ENCODE measurements at regions not wholly inside any gene's neighbourhood (a gene's known extent, or its start where the extent isn't known, plus 50 kb on each side); places are given as distances from the start of the nearest gene placed in this dataset.

DNA sequence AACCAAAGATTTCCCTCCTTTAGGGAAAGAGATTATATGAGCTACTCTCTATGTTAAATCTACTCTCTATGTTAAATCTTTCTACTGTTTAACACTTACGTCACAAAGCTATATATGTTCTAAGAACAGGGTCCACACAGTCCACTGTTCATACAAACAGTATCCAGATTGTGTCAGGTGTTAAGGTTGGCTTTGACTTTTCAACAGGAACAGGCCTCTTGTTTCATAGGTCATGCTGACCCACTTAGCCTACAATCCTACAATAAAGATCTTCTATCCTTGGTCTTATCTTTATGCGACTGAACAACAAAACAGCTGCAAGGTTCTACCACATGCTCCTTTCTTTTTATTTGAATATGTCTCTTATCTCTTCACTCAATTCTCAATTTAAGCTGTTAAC is 134.9 kb downstream of the LTN1 start:
- TF ChIP-seq, protein P1, sequence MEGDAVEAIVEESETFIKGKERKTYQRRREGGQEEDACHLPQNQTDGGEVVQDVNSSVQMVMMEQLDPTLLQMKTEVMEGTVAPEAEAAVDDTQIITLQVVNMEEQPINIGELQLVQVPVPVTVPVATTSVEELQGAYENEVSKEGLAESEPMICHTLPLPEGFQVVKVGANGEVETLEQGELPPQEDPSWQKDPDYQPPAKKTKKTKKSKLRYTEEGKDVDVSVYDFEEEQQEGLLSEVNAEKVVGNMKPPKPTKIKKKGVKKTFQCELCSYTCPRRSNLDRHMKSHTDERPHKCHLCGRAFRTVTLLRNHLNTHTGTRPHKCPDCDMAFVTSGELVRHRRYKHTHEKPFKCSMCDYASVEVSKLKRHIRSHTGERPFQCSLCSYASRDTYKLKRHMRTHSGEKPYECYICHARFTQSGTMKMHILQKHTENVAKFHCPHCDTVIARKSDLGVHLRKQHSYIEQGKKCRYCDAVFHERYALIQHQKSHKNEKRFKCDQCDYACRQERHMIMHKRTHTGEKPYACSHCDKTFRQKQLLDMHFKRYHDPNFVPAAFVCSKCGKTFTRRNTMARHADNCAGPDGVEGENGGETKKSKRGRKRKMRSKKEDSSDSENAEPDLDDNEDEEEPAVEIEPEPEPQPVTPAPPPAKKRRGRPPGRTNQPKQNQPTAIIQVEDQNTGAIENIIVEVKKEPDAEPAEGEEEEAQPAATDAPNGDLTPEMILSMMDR (IDR thresholded peaks at IDR 0.05): no peak
- TF ChIP-seq POLR2A (IDR thresholded peaks at IDR 0.05): no peak
- no peak for TF ChIP-seq POLR2AphosphoS5 (IDR thresholded peaks at IDR 0.05)
